Lung (tissue), 11 donors: ENCODE measurements at regions not wholly inside any gene's neighbourhood (a gene's known extent, or its start where the extent isn't known, plus 50 kb on each side); places are given as distances from the start of the nearest gene placed in this dataset.

Experiments
- ATAC-seq: fragments of 200-7000 bp; cut with Tn5 transposase; one replicate; pipeline ENCODE4 v1.9.1; 2020; ENCODE audit warnings: moderate number of reproducible peaks; ENCODE audit not compliant: insufficient read depth, low FRiP score
- DNase-seq, 3 donors: peaks; one replicate each; pipeline ENCODE4 v3.0.0-alpha.2; 2013 to 2017
- H3K27ac ChIP-seq, 2 donors: one replicate each; pipeline ENCODE4 v1.5.1; 2013; ENCODE audit warnings: mild to moderate bottlenecking in 2 of 2, moderate library complexity in 2 of 2, control low read depth in 1 of 2, inconsistent platforms in 1 of 2, low read depth in 1 of 2, low read length in 1 of 2
- H3K27me3 ChIP-seq, 3 donors: one replicate each; pipeline ENCODE4 v1.5.1; 2013; ENCODE audit warnings: low read length in 2 of 3; ENCODE audit not compliant: control insufficient read depth in 3 of 3, insufficient read depth in 3 of 3
- H3K36me3 ChIP-seq, 4 donors: one replicate each; pipeline ENCODE4 v1.5.1; 2013; ENCODE audit warnings: low read length in 4 of 4, mild to moderate bottlenecking in 1 of 4, moderate library complexity in 1 of 4; ENCODE audit not compliant: control insufficient read depth in 4 of 4, insufficient read depth in 4 of 4
- H3K4me1 ChIP-seq, 5 donors: one replicate each; pipeline ENCODE4 v1.5.1; 2013; ENCODE audit warnings: low read length in 5 of 5, mild to moderate bottlenecking in 2 of 5, moderate library complexity in 1 of 5; ENCODE audit not compliant: control insufficient read depth in 5 of 5, insufficient read depth in 5 of 5
- H3K4me3 ChIP-seq: one replicate; pipeline ENCODE4 v1.5.1; 2013; ENCODE audit warnings: mild to moderate bottlenecking, control low read depth, moderate library complexity
- H3K9ac ChIP-seq, 2 donors: one replicate each; pipeline ENCODE4 v1.5.1; 2013; ENCODE audit warnings: low read length in 2 of 2, control low read depth in 1 of 2; ENCODE audit not compliant: insufficient read depth in 1 of 2
- H3K9me3 ChIP-seq, 4 donors: one replicate each; pipeline ENCODE4 v1.5.1; 2013; ENCODE audit warnings: low read length in 3 of 4, mild to moderate bottlenecking in 1 of 4, moderate library complexity in 1 of 4; ENCODE audit not compliant: control insufficient read depth in 4 of 4, insufficient read depth in 3 of 4
- WGBS, 2 donors: extraction: QIAGEN DNeasy Blood & Tissue Kit; methylation state at CpG; one replicate each; pipeline ENCODE4 v1.1.7; 2013; 5-methylcytosine and 5-hydroxymethylcytosine counted together
- TF ChIP-seq, protein P1 (sequence below): IDR thresholded peaks from 2 replicates; pipeline ENCODE4 v1.5.1; 2012; ENCODE audit warnings: mild to moderate bottlenecking; ENCODE audit errors: control extremely low read depth, extremely low read depth
- donor health status: control.
- donor health status: control.
- donor health status: Bipolar disorder and iron deficiency.
- donor health status: healthy.
- donor health status: DM: yes; HTN: yes; CAD: no.

DNA sequence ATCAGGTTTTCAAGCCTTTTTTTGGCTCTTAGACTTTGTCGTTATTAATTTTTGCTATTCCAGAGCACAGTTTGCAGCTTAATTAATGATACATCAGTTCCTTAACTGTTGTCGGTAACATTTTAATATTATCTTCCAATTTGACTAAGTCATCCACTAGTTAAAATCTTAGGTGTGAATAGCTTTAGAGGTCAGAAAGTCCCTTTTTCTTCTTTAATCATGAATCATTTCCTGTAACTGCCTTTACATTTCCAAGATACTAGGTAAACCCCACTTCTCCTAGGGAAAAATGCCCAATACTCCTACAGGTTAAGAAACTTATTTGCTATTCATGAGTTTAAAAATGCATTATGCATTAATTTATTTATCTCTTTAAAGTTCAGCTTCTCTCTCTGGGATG lies 260.9 kb upstream of the CFAP20DC start:
- TF ChIP-seq, protein P1, sequence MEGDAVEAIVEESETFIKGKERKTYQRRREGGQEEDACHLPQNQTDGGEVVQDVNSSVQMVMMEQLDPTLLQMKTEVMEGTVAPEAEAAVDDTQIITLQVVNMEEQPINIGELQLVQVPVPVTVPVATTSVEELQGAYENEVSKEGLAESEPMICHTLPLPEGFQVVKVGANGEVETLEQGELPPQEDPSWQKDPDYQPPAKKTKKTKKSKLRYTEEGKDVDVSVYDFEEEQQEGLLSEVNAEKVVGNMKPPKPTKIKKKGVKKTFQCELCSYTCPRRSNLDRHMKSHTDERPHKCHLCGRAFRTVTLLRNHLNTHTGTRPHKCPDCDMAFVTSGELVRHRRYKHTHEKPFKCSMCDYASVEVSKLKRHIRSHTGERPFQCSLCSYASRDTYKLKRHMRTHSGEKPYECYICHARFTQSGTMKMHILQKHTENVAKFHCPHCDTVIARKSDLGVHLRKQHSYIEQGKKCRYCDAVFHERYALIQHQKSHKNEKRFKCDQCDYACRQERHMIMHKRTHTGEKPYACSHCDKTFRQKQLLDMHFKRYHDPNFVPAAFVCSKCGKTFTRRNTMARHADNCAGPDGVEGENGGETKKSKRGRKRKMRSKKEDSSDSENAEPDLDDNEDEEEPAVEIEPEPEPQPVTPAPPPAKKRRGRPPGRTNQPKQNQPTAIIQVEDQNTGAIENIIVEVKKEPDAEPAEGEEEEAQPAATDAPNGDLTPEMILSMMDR = no peak
- H3K9me3 ChIP-seq = no peaks in the 10 kb centered on the region
- whole genome bisulfite sequencing, 2 donors = 89 to 92% methylated on average over 2 of the region's 2 CpGs

DNA sequence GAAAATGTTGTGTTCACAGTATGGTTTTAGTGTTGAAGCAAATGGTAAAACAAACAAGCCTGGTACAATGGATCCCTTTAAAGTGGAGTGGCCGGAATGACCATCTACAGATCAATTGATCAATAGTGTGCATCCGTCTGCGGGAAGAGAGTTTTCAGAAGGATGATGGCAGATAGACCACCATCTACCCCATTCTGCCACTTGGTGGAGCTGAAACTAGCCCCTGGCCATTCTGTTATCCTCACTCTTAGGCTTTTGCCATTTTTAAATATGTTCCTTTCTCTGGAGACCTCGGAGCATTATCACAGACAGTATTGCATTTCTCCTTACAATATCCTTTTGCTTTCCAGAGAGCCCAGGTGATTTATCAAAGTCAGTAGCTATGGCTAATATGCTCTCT lies 258.9 kb upstream of the CFAP20DC start:
- no peaks in the 10 kb centered on the region for H3K9me3 ChIP-seq
- TF ChIP-seq, protein P1 = no peak
- H3K36me3 ChIP-seq = no peaks in the 10 kb centered on the region
- no peak overlapping the region for H3K27ac ChIP-seq
- H3K9ac ChIP-seq = no peak overlapping the region
- WGBS, 2 donors = 86 to 92% methylated on average over 4 of the region's 4 CpGs
- H3K27me3 ChIP-seq = no peaks in the 10 kb centered on the region
- H3K4me1 ChIP-seq = peaks cover 0 to 9% (median 0%) of the 10 kb centered on the region in 5 donors
- ATAC-seq (no peak), DNase-seq (no peak)
- H3K4me3 ChIP-seq = no peak overlapping the region

More for the DNA sequence above, 260.9 kb upstream of the CFAP20DC start:
- peaks cover 0 to 6% (median 0%) of the 10 kb centered on the region in 5 donors for H3K4me1 ChIP-seq
- ATAC-seq (no peak), DNase-seq (no peak)
- no peaks in the 10 kb centered on the region for H3K36me3 ChIP-seq
- H3K27me3 ChIP-seq = no peaks in the 10 kb centered on the region
- H3K27ac ChIP-seq = no peak overlapping the region
- no peak overlapping the region for H3K4me3 ChIP-seq
- H3K9ac ChIP-seq = no peak overlapping the region

DNA sequence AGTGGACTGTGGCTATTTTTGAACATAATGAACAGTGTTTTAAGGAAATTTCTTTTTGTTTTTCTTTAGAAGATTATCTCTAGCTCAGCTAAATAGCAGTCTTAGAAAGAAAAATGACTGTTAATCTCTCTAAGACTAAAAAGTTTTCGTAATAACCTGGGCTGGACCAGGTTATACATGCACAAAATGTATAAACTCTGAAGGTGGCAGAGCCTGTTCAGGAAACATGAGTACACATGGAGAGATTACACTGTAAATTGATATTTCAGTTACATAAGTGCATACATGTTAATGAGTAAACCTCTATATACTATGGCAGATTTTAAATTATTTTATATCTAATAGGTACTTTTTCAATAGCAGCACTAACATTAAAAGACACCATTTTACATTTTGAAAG lies 258.2 kb upstream of the CFAP20DC start:
- ATAC-seq (no peak), DNase-seq (no peak)
- no peaks in the 10 kb centered on the region for H3K27me3 ChIP-seq
- WGBS, 2 donors = 82 to 93% methylated on average over 1 of the region's 1 CpG
- H3K9ac ChIP-seq = no peak overlapping the region
- TF ChIP-seq, protein P1 = no peak
- peaks cover 0 to 9% (median 0%) of the 10 kb centered on the region in 5 donors for H3K4me1 ChIP-seq
- no peak overlapping the region for H3K4me3 ChIP-seq
- H3K36me3 ChIP-seq = no peaks in the 10 kb centered on the region
- H3K27ac ChIP-seq = no peak overlapping the region
- H3K9me3 ChIP-seq = no peaks in the 10 kb centered on the region

DNA sequence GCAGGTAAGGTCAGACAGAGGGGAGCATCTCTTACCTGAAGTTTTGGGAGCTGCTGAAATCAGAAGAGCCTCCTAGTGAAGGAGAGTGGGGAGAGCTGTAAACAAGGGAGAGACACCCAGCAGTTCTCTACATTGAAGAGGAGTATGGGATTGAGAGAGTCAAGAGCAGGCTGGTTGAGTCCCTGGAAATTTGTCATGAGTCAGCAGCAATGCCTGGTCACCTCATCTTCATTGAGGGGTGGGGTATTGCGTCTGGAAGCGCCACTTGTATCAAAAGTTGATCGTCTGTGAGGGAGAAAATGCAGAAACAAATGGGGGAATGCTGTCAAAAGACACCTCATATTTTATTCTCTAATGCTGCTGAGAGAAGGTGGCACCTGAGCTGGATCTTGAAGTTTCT lies 256.6 kb upstream of the CFAP20DC start:
- H3K9ac ChIP-seq = no peak overlapping the region
- ATAC-seq (no peak), DNase-seq (no peak)
- no peaks in the 10 kb centered on the region for H3K36me3 ChIP-seq
- 92 to 95% methylated on average over 3 of the region's 3 CpGs for WGBS, 2 donors
- peaks cover 0 to 9% (median 0%) of the 10 kb centered on the region in 5 donors for H3K4me1 ChIP-seq
- TF ChIP-seq, protein P1 = no peak
- no peak overlapping the region for H3K4me3 ChIP-seq
- H3K27ac ChIP-seq = no peak overlapping the region
- no peaks in the 10 kb centered on the region for H3K9me3 ChIP-seq
- no peaks in the 10 kb centered on the region for H3K27me3 ChIP-seq
